GM23248 (cell line): ENCODE measurements at regions not wholly inside any gene's neighbourhood (a gene's known extent, or its start where the extent isn't known, plus 50 kb on each side); places are given as distances from the start of the nearest gene placed in this dataset.

Experiments used
- EZH2 ChIP-seq: fragments of 200-600 bp; sonication (generic); IDR thresholded peaks from 2 replicates; pipeline ENCODE4 v1.6.1; 2018; ENCODE audit warnings: antibody characterized with exemption, mild to moderate bottlenecking; ENCODE audit not compliant: insufficient read depth, poor library complexity, severe bottlenecking
- EZH2phosphoT487 ChIP-seq: fragments of 200-600 bp; sonication (generic); IDR thresholded peaks from 2 replicates; pipeline ENCODE4 v1.6.1; 2018; ENCODE audit warnings: antibody characterized with exemption, moderate library complexity, mild to moderate bottlenecking, low read depth; ENCODE audit not compliant: insufficient read depth

DNA sequence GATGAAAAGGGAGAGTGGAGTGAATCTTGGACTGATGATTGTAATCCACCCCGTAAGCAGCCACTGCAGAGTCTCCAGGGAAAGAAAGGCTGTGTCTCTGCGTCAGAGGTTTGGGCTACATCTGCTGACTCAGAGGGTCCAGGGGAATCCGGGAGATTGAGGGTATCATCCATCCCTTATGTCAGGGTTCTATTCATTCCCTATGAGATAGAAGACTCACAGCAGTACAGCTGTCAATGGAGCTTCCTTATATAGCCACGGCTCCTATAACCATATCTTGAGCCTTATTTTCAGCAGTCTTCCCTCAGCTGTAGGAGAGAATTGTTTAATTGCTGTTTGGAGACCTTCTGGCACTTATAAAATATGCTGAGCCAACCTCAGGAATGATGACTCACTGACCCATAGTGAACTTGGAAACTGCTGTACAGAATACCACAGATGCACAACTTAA lies 558.2 kb upstream of the PFKP start:
- TF ChIP-seq EZH2: no peak
- no peak for TF ChIP-seq EZH2phosphoT487
